GM12875 (cell line): ENCODE measurements at regions not wholly inside any gene's neighbourhood (a gene's known extent, or its start where the extent isn't known, plus 50 kb on each side); places are given as distances from the start of the nearest gene placed in this dataset.

Source experiments
- H3K4me3 ChIP-seq: one replicate; pipeline ENCODE4 v1.5.1; 2011; ENCODE audit warnings: low read depth, low read length, control low read depth
- TF ChIP-seq, protein P1 (sequence below): IDR thresholded peaks from 2 replicates; pipeline ENCODE4 v1.5.1; 2011; ENCODE audit warnings: low read depth, mild to moderate bottlenecking, control low read depth, inconsistent platforms, low read length, moderate library complexity, borderline replicate concordance; ENCODE audit not compliant: insufficient read depth

DNA sequence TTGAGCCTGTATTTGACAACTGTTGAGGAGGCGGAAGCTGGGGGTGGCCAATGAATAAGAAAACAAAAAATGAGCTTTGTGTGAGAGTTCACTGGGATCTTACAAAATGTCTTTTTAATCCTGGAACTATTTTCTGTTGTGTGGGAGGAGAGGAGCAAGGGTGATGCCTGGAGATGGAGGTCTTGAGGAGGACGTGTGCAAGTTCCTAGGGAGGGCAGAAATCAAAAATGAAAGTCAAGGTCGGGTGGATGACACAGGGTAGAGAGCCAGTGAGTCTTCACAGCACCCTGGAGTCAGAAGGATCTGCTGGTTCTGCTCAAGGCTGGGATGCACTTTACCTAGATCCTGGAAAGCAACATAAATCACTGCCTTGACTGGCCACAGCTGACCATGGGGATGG is 180.3 kb upstream of the PKDCC start:
- no peak overlapping the region for H3K4me3 ChIP-seq

DNA sequence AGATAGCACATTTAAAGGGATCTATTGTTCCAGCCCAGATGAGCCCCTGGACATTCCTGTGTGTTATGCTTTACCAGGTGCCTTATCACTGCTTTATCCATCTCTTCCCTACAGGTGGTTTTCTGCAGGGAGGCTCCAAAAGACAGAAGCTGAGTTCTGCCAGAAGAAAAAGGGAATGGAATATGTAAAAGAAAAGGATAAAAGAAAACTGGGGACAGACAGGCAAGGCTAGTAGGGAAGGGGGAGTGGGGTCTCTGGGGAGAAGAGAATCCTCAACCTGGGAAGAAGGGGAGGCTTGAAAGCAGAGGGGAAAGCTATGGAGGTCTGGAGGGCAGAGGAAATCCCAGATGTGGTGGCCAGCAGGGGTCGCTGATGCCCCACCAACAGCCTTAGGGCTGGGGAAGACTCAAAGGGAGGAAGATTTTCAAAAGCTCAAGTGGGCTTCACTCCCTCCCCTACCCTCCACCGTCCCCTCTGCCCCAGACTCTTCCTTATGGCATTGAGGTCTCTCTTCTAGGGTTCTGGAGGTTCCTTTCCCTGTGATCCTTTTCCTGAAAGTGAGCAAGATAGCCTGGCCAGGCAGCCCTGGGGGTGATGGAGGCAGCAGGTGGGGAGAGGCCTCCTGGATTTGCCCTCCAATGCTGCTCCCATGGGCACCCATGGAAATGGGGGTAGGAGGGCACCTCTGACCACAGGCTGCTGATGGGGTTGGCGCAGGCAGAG is 178.1 kb upstream of the PKDCC start:
- H3K4me3 ChIP-seq = no peak overlapping the region
- TF ChIP-seq, protein P1, sequence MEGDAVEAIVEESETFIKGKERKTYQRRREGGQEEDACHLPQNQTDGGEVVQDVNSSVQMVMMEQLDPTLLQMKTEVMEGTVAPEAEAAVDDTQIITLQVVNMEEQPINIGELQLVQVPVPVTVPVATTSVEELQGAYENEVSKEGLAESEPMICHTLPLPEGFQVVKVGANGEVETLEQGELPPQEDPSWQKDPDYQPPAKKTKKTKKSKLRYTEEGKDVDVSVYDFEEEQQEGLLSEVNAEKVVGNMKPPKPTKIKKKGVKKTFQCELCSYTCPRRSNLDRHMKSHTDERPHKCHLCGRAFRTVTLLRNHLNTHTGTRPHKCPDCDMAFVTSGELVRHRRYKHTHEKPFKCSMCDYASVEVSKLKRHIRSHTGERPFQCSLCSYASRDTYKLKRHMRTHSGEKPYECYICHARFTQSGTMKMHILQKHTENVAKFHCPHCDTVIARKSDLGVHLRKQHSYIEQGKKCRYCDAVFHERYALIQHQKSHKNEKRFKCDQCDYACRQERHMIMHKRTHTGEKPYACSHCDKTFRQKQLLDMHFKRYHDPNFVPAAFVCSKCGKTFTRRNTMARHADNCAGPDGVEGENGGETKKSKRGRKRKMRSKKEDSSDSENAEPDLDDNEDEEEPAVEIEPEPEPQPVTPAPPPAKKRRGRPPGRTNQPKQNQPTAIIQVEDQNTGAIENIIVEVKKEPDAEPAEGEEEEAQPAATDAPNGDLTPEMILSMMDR = peak; percentile 86

More for the DNA sequence above, 180.3 kb upstream of the PKDCC start:
- TF ChIP-seq, protein P1 = no peak

DNA sequence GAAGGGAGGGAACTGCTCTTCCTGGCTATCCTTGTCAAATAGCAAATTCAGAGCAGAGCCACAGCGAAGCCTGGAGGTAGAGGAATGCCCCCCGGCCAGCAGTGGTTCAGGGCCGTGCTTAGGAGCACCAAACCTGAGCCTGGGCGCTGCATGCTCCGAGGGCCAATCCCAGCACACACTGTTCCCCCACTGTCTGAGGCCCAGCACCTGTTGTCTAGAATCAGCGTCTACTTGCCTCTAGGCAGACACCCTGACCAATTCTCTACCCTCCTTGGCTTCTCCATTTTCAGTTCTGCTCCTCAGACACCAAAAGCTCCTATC is 177.6 kb upstream of the PKDCC start:
- TF ChIP-seq, protein P1 = no peak
- H3K4me3 ChIP-seq = no peak overlapping the region

DNA sequence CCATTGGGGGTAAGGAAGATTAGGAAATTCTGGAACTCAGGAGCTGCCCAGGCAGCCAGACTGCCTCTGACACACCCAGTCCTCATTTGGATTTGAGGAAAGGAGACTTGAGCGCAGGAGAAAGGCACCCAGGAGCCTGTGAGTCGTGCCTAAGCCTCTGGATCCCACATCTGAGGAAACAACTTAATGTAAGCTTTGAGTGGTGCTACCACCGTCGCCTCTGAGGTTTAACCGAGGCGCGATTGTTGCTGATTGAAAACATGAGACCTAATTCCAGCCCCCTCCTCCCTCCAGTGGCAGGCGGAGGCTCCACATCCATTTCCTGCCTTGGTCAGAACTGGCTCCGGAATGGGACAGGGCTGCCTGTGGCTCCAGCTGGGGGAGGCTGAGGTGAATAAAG is 176.7 kb upstream of the PKDCC start:
- no peak overlapping the region for H3K4me3 ChIP-seq
- TF ChIP-seq, protein P1 = no peak

DNA sequence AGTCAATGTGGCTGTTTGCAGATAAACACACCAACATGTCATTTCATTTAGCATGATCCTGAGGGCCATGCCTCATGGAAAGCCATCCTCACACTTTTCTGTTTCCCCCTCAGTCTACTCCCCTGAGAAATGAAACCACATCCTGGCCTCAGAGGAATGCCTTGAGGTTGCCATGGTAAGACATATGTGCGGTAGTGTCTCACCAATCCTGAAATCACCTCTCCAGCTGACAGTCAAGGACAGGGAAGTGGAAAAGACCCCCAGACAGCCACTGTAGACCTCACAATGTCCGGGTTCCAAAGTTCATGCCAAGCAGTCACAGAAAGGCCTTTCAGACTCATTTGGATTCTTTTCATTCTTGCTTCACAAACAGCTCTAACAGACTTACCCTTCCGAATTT is 175.2 kb upstream of the PKDCC start:
- TF ChIP-seq, protein P1 = no peak
- no peak overlapping the region for H3K4me3 ChIP-seq

DNA sequence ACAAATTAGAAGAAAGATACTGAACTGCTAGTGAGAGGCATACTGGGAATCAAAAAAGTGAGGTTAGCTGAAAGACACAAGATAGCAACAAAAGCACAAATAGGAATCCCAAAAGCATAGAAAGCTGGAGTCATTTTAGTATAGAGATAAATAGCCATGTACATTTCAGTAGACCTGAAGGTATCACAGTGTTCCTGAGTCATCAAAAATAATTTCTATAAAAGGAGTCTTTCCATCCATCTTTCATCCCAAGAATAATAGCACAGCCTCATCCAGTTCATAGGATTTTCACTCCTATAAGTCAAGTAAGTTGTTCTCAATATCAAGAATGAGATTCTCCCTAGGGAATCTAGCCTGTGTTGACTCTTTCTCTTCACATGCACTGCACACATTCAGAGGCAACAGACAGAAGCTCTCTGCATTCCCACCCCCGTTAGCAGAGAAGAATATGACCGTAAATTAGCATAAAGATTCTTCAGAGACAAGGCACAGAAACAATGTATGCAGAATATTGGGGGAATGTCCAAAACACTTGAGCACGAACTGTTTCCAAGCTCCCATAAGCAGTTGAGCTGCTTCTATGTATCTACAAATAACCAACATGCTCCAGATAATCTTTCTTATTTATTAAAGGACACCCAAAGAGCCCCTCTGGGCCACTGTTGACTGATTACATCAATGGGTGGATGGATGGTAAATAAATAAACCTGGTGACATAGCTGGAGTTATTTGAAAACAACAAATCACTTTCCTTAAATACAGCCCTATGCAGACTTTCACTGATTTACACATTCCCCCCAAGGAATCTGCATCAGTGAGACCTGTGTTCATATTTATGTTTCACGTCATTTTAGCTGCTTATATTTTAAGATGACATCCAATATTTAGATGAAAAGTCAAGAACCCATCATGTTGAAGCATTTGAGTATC is 174.5 kb upstream of the PKDCC start:
- TF ChIP-seq, protein P1 = no peak
- H3K4me3 ChIP-seq = no peak overlapping the region
